Endothelial cell of umbilical vein (primary cell): ENCODE measurements at regions not wholly inside any gene's neighbourhood (a gene's known extent, or its start where the extent isn't known, plus 50 kb on each side); places are given as distances from the start of the nearest gene placed in this dataset.

ENCODE experiments used
- BruUV-seq: library from RNA; stranded (reverse); fragments of 400-500 nt; replicated peaks from 2 replicates; lab custom pipeline; 2021; lab: Mats Ljungman, UMichigan
- CTCF ChIA-PET: fragments of 300-600, 350-600 bp; sonication (Branson Sonifier 250); formaldehyde crosslinking; loops from one replicate; lab custom pipeline; 2021; ENCODE audit warnings: antibody characterized with exemption, inconsistent platforms; lab: Charles Lee
- POLR2A ChIA-PET: fragments of 300-600, 350-600 bp; sonication (Branson Sonifier 250); formaldehyde crosslinking; loops from one replicate; lab custom pipeline; 2021; ENCODE audit warnings: antibody characterized with exemption, inconsistent platforms; lab: Charles Lee
- DNase-seq: peaks from one replicate; pipeline ENCODE4 v3.0.0-alpha.2; 2011; ENCODE audit warnings: low read depth, low spot score
- FAIRE-seq: peaks from 2 replicates; lab custom pipeline; 2011; peaks lifted over from hg19 to GRCh38; lab: Jason Lieb, UNC
- H2AFZ ChIP-seq: 2 replicates; pipeline ENCODE4 v1.6.0; 2012; ENCODE audit warnings: low read depth, low read length, control low read depth, inconsistent platforms
- H3K27ac ChIP-seq: 2 replicates; pipeline ENCODE4 v1.5.1; 2011; ENCODE audit warnings: low read depth, mild to moderate bottlenecking, control low read depth, low read length, moderate library complexity; ENCODE audit not compliant: insufficient read depth
- H3K27me3 ChIP-seq, 2 experiments: 2 replicates each; pipeline versions ENCODE4 v1.6.0 to v1.6.1; 2011; ENCODE audit warnings: low read length in 2 of 2, mixed read lengths in 1 of 2; ENCODE audit not compliant: control insufficient read depth in 2 of 2, insufficient read depth in 2 of 2
- H3K36me3 ChIP-seq, 2 experiments: 2 replicates in 1 of 2; 3 replicates in 1 of 2; pipeline ENCODE4 v1.5.1; 2011; ENCODE audit warnings: low read length in 2 of 2, mild to moderate bottlenecking in 1 of 2, moderate library complexity in 1 of 2; ENCODE audit not compliant: control insufficient read depth in 2 of 2, insufficient read depth in 2 of 2; ENCODE audit errors: extremely low read depth in 1 of 2
- H3K4me1 ChIP-seq: 3 replicates; pipeline ENCODE4 v1.5.1; 2011; ENCODE audit warnings: mild to moderate bottlenecking, low read length; ENCODE audit not compliant: control insufficient read depth, insufficient read depth; ENCODE audit errors: extremely low read depth
- H3K4me2 ChIP-seq: 2 replicates; pipeline ENCODE4 v1.6.1; 2011; ENCODE audit warnings: low read length, control low read depth, mixed read lengths; ENCODE audit not compliant: insufficient read depth
- H3K4me3 ChIP-seq, 3 experiments: fragments of 200-600 bp in 1 of 3; sonication (generic), shearing (Covaris generic) in 1 of 3; replicated peaks in 1 of 3; 2 replicates each; pipeline ENCODE4 v1.5.1; 2011 to 2016; ENCODE audit warnings: control low read depth in 3 of 3, low read length in 3 of 3, mild to moderate bottlenecking in 2 of 3, inconsistent platforms in 1 of 3, low read depth in 1 of 3, moderate library complexity in 1 of 3; ENCODE audit not compliant: insufficient read depth in 1 of 3
- H3K79me2 ChIP-seq: 2 replicates; pipeline ENCODE4 v1.6.0; 2012; ENCODE audit warnings: low read length, inconsistent platforms; ENCODE audit not compliant: control insufficient read depth, insufficient read depth
- H3K9ac ChIP-seq: replicated peaks from 2 replicates; pipeline ENCODE3; 2011; ENCODE audit warnings: low read length, control low read depth; ENCODE audit not compliant: insufficient read depth; ENCODE audit errors: extremely low read depth
- H3K9me1 ChIP-seq: replicated peaks from 3 replicates; pipeline ENCODE4 v1.6.0; 2011; ENCODE audit warnings: mild to moderate bottlenecking, low read length; ENCODE audit not compliant: control insufficient read depth, insufficient read depth; ENCODE audit errors: extremely low read depth
- H3K9me3 ChIP-seq: replicated peaks from 2 replicates; pipeline ENCODE4 v1.5.1; 2012; ENCODE audit warnings: low read length, inconsistent platforms; ENCODE audit not compliant: control insufficient read depth, insufficient read depth
- H4K20me1 ChIP-seq: replicated peaks from 2 replicates; pipeline ENCODE3; 2011; ENCODE audit warnings: mild to moderate bottlenecking, low read length; ENCODE audit not compliant: control insufficient read depth, insufficient read depth; ENCODE audit errors: extremely low read depth
- EZH2 ChIP-seq: IDR thresholded peaks from 2 replicates; pipeline ENCODE4 v1.6.1; 2012; ENCODE audit warnings: borderline replicate concordance, low read depth, mild to moderate bottlenecking, moderate library complexity, low read length, inconsistent platforms; ENCODE audit not compliant: severe bottlenecking
- FOS ChIP-seq: IDR thresholded peaks from 2 replicates; pipeline ENCODE4 v1.6.1; 2011; ENCODE audit warnings: mild to moderate bottlenecking, low read length, moderate library complexity, borderline replicate concordance; ENCODE audit not compliant: insufficient read depth
- GATA2 ChIP-seq: IDR thresholded peaks from 2 replicates; pipeline ENCODE4 v1.7.0; 2011; ENCODE audit warnings: low read depth, mild to moderate bottlenecking, moderate library complexity, mixed read lengths, low read length; ENCODE audit not compliant: insufficient read length, insufficient read depth
- JUN ChIP-seq: IDR thresholded peaks from 2 replicates; pipeline ENCODE4 v1.6.1; 2011; ENCODE audit warnings: borderline replicate concordance, low read depth; ENCODE audit not compliant: insufficient read length, insufficient read depth
- MYC ChIP-seq: IDR thresholded peaks from one replicate; pipeline ENCODE4 v1.6.1; 2011; ENCODE audit warnings: mild to moderate bottlenecking, low read depth, low read length
- POLR2A ChIP-seq: IDR thresholded peaks from 2 replicates; pipeline ENCODE4 v1.6.1; 2012; ENCODE audit warnings: low read depth, mild to moderate bottlenecking, control low read depth, low read length
- POLR2AphosphoS5 ChIP-seq: IDR thresholded peaks from 2 replicates; pipeline ENCODE4 v1.6.1; 2012; ENCODE audit warnings: low read depth, mild to moderate bottlenecking, control low read depth, low read length, moderate library complexity; ENCODE audit not compliant: insufficient read depth
- dilution Hi-C: fragments of 300-500 bp; cut with MboI; formaldehyde crosslinking; loops from one replicate; pipeline ENCODE4 v1.15.0; 2019; ENCODE audit warnings: low sequenced_read_pairs; ENCODE audit not compliant: extremely low pct_ligation_motif_present
- intact Hi-C: fragments of 100-400 bp; cut with micrococcal nuclease; formaldehyde crosslinking; loops from one replicate; pipeline ENCODE4 v1.10.0; 2022
- TF ChIP-seq, protein P1 (sequence below): IDR thresholded peaks from 2 replicates; pipeline ENCODE4 v1.6.1; 2011; ENCODE audit not compliant: insufficient read depth, insufficient read length
- TF ChIP-seq, protein P2 (sequence below), 2 donors: IDR thresholded peaks; 1 replicate in 1 of 2; 2 replicates in 1 of 2; pipeline ENCODE4 v1.5.1; 2011; ENCODE audit warnings: low read length in 2 of 2, mild to moderate bottlenecking in 2 of 2, moderate library complexity in 2 of 2, control low read depth in 1 of 2, inconsistent platforms in 1 of 2, low read depth in 1 of 2; ENCODE audit not compliant: insufficient read depth in 1 of 2; ENCODE audit errors: extremely low read depth in 1 of 2

DNA sequence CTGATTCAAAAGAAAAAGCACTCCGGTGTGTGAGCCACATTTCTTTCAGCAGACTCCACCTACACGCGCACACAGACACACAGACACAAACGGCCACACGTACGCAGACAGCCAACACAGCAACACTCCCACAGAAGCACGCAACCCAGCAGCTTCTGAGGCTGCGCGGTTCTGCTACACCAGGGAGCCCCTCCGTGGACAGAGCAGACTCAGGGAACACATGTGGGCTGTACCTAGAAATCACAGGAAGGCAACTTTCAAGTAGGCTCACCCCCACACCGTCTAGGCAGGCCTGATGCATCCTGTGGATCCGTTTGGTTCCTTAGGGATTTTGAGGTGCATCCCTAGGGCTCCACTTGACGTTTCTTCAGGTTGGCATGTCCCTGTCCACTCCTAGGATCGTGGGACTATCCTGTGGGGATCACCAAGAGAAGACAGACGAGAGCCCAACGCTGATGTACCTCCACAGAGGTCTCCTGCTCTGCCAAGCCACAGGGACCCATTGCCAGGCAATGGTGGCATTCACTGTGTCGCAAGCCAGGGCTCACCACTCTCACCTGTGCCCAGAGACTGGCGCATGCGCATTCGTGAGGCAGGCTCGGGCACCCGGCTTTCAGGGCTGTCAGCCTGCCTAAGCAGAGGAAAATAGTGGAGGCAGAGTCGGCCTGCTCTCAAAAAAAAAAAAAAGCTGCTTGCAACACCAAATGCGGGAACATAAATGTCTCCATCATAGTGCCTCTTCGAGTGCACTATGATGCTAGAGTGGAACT, 2333.3 kb downstream of the TP53TG3F start:
- no peaks in the 10 kb centered on the region for H3K4me1 ChIP-seq
- H3K79me2 ChIP-seq = no peaks in the 10 kb centered on the region
- no peak overlapping the region for H3K4me3 ChIP-seq
- ChIA-PET POLR2A (no interaction called here), CTCF (no interaction called here)
- no peaks in the 10 kb centered on the region for H4K20me1 ChIP-seq
- H3K9me1 ChIP-seq = no peaks in the 10 kb centered on the region
- no peaks in the 10 kb centered on the region for H3K36me3 ChIP-seq
- H3K9me3 ChIP-seq = peaks cover 9% of the 10 kb centered on the region
- DNase-seq (no peak), FAIRE-seq (no peak)
- no peak overlapping the region for H3K9ac ChIP-seq
- no peaks in the 10 kb centered on the region for H3K27me3 ChIP-seq
- dilution Hi-C loops = no loop called here
- intact Hi-C loops = no loop called here
- H3K4me2 ChIP-seq = no peak overlapping the region
- no TSS peak for BruUV-seq
- no peak overlapping the region for H3K27ac ChIP-seq
- H2AFZ ChIP-seq = no peak overlapping the region
- TF ChIP-seq MYC (no peak), POLR2AphosphoS5 (no peak), GATA2 (no peak), POLR2A (no peak), EZH2 (no peak), JUN (no peak), FOS (no peak)
- TF ChIP-seq, protein P1, sequence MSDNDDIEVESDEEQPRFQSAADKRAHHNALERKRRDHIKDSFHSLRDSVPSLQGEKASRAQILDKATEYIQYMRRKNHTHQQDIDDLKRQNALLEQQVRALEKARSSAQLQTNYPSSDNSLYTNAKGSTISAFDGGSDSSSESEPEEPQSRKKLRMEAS = no peak
- TF ChIP-seq, protein P2, sequence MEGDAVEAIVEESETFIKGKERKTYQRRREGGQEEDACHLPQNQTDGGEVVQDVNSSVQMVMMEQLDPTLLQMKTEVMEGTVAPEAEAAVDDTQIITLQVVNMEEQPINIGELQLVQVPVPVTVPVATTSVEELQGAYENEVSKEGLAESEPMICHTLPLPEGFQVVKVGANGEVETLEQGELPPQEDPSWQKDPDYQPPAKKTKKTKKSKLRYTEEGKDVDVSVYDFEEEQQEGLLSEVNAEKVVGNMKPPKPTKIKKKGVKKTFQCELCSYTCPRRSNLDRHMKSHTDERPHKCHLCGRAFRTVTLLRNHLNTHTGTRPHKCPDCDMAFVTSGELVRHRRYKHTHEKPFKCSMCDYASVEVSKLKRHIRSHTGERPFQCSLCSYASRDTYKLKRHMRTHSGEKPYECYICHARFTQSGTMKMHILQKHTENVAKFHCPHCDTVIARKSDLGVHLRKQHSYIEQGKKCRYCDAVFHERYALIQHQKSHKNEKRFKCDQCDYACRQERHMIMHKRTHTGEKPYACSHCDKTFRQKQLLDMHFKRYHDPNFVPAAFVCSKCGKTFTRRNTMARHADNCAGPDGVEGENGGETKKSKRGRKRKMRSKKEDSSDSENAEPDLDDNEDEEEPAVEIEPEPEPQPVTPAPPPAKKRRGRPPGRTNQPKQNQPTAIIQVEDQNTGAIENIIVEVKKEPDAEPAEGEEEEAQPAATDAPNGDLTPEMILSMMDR (IDR thresholded peaks at IDR 0.05; ENCODE audit: extremely low read depth in 1 of 2, insufficient read depth in 1 of 2, low read depth in 1 of 2, low read length in 2 of 2) = no peak
